ENCODE measurements at regions not wholly inside any gene's neighbourhood (a gene's known extent, or its start where the extent isn't known, plus 50 kb on each side); places are given as distances from the start of the nearest gene placed in this dataset.
"Not testable (repeated sequence)": the region's sequence is repeated elsewhere in the genome, so short reads cannot be mapped to it uniquely, and the experiment has no call there.

GRCh38 chr12:67042697-67043131 lies 226.4 kb upstream of the CAND1 start:
- DNase-seq (ENCODE audit: low read depth): no peak

- no peak for DNase-seq (ENCODE audit: low read depth)
Observed at GRCh38 chr12:67043771-67044170, 225.4 kb upstream of the CAND1 start.

DNA sequence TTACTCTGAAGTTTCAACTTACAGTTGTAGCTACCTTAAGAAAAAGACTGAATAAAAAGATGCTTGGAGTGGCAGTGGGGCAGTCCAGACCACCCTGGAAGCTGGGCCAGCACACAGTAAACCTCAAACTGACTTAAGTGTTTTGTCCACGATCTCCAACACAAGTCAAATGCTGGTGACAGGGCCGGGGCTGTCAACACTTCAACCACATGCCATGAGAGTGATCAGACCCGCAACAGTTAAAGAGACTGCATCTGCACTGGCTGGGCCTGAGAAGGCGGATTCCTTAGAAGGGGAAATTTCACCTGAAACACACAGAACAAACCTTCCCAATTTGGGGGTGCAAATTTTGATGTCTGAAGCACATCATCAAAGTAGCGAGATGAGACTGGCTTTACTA lies 223.5 kb upstream of the CAND1 start:
- no peak for DNase-seq (ENCODE audit: low read depth)

DNA sequence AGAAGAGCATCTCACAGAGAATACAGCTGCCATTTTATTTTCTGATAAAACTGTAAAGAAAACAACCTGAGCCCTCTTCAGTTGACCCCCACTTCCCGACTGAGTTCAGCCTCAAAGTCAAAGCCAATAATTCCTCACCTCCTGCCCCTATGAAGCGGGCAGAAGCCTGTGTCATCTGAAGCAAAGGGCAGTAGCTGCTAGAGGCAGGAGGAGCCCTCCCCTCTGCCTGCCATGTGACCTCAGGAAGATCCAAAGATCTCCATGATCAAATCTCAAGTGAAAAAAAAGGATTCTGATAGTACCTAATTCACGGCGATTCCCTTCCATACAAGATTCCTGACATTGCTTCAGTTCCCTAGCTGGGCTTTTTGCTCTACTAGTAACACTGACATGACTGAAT lies 223.1 kb upstream of the CAND1 start:
- no peak for DNase-seq (ENCODE audit: low read depth)

GRCh38 chr12:67047634-67048033 lies 221.5 kb upstream of the CAND1 start:
- DNase-seq (ENCODE audit: low read depth): no peak

- no peak for DNase-seq (ENCODE audit: low read depth)
Observed at GRCh38 chr12:67048371-67048770, 220.8 kb upstream of the CAND1 start.

- not testable (repeated sequence) for DNase-seq (ENCODE audit: low read depth)
Observed at GRCh38 chr12:67049199-67049598, 220.0 kb upstream of the CAND1 start.

- no peak for DNase-seq (ENCODE audit: low read depth)
Observed at GRCh38 chr12:67052981-67053380, 216.2 kb upstream of the CAND1 start.

DNA sequence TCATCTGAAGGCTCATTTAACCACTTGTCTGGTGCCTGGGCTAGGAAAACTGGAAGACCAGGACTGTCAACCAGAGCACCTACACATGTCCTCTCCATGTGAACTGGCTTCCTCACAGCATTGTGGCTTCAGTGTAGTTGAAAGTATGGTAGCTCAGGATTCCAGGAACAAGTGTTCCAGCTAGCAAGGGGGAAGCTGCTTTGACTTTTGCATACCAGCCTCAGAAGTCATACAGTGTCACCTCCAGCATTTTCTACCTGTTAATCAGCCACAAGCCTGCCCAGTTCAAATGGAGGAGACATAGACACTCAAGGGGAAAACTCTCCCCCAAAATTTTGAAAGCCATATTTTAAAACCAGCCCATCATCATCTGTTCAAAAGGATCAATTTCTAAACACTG lies 212.8 kb upstream of the CAND1 start:
- DNase-seq (ENCODE audit: low read depth): no peak

DNA sequence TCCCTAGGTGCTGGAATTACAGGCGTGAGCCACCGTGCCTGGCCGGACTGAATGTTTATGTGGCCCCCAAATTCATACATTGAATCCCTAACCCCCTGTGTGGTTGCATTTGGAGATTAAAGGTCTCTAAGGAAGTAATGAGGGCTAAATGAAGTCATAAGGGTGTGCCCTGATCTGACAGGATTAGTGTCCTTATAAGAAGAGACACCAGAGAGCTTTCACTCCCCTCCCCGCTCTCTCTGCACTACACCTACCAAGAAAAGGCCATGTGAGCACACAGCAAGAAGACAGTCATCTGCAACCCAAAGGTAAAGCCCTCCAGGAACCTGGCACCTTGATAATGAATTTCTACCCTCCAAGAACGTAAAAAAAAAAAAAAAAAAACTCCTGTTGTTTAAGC lies 212.1 kb upstream of the CAND1 start:
- no peak for DNase-seq (ENCODE audit: low read depth)

DNA sequence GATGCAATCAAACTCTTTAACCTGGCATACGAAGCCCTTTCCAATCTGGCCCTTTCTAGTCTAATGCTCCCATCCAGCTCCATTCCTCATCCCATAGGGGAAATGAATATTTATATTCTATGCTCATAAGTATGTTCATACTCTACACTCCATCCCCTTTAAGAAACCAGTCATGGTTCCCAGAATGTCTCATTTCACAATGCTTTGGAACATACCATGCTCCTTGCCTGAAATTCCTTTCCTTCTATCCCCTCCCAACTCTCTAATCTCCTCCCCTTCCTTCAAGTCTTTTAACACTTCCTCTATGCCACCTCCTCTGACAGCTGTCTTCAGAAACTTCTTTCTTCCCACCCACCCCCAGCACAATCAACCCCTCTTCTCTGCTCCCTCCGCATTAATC lies 207.0 kb upstream of the CAND1 start:
- DNase-seq (ENCODE audit: low read depth): no peak

- DNase-seq (ENCODE audit: low read depth): no peak
Observed at GRCh38 chr12:67067453-67068203, 201.5 kb upstream of the CAND1 start.

- DNase-seq (ENCODE audit: low read depth): no peak
Observed at GRCh38 chr12:67068204-67068731, 200.9 kb upstream of the CAND1 start.

GRCh38 chr12:67068761-67069450 lies 200.3 kb upstream of the CAND1 start:
- DNase-seq (ENCODE audit: low read depth): no peak

DNA sequence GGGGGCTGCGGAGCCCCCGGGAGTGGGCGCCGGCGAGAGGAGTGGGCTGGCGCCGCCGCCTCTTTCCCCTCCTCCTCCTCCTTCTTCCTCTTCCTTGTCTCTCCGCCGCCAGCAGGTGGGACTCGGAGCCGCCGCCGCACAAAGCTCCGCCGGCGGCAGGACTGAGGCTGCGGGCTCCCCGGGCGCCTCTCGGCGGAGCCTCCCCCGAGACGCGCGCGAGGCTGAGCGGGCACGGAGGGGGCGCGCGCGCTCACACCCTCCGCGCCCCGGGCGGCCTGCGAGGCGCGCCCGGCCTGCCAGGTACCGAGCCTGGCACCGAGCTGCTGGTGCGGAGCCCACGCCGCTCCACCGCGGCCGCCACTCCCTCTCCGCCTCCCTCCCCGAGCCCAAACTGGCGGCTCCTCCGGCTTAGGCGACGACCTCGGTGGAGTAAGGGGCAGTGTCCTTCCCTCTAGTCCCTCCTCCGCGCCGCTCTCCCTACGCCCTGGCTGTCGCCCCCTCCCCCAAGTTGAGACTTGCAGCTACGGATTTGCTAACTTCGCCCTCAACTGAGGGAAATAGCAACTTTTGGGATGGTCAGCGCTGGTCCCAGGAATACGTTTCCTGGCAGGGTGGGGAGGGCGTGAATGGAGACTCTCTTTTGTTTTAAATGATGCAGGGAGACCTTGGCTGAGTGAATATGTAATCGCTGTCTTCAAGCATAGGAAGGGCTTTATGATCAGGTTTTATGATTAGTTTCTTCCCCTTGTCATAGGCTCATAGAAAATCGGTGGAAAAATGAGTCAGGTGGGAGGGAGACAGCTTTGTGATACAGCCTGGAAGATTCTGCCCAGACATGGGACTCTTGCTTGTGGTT lies 199.5 kb upstream of the CAND1 start:
- no peak for DNase-seq (ENCODE audit: low read depth)

GRCh38 chr12:67070307-67070600 lies 198.9 kb upstream of the CAND1 start:
- DNase-seq (ENCODE audit: low read depth): no peak

GRCh38 chr12:67070604-67071003 lies 198.6 kb upstream of the CAND1 start:
- DNase-seq (ENCODE audit: low read depth): no peak

- not testable (repeated sequence) for DNase-seq (ENCODE audit: low read depth)
Observed at GRCh38 chr12:67072281-67072680, 196.9 kb upstream of the CAND1 start.

GRCh38 chr12:67073336-67073735 lies 195.8 kb upstream of the CAND1 start:
- no peak for DNase-seq (ENCODE audit: low read depth)

- no peak for DNase-seq (ENCODE audit: low read depth)
Observed at GRCh38 chr12:67074072-67074471, 195.1 kb upstream of the CAND1 start.

- DNase-seq (ENCODE audit: low read depth): no peak
Observed at GRCh38 chr12:67077617-67078016, 191.5 kb upstream of the CAND1 start.

DNA sequence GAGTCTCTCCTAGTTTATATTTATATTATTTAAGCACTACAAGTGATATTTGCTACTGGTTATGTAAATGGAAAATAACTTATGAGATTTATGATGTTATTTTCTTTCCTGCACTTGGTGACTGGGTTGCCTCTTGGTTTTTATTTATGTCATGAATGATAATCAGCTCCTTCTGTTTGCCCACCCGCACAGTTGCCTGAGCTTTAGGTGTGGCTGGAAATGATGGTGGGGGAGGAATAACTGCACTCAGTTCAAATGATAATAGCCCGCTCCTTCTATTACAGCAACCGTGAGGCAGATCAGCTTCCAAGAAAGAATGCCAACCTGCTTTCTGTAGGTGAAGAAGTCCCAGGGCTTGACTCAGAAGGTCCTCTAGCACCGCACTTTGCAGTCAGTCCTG lies 190.2 kb upstream of the CAND1 start:
- no peak for DNase-seq (ENCODE audit: low read depth)

- no peak for DNase-seq (ENCODE audit: low read depth)
Observed at GRCh38 chr12:67080637-67081036, 188.5 kb upstream of the CAND1 start.

Data from stimulated activated CD8-positive, alpha-beta memory T cell treated with anti-CD3 and anti-CD28 coated beads, Interleukin-4, amount 100 ng/mL, for 24 hours (primary cell).